Fibroblast of lung (primary cell): ENCODE measurements at regions not wholly inside any gene's neighbourhood (a gene's known extent, or its start where the extent isn't known, plus 50 kb on each side); places are given as distances from the start of the nearest gene placed in this dataset.

ENCODE experiments used
- DNase-seq, 2 donors: peaks; one replicate each; pipeline versions ENCODE4 v3.0.0 to v3.0.0-alpha.2; 2010; ENCODE audit warnings: low read depth in 2 of 2
- H2AFZ ChIP-seq: 2 replicates; pipeline ENCODE4 v1.5.1; 2012; ENCODE audit warnings: low read length, control low read depth, inconsistent platforms
- H3K27ac ChIP-seq: 2 replicates; pipeline ENCODE4 v1.5.1; 2011; ENCODE audit warnings: low read length, control low read depth; ENCODE audit not compliant: insufficient read depth
- H3K27me3 ChIP-seq: 2 replicates; pipeline ENCODE4 v1.5.1; 2011; ENCODE audit warnings: mild to moderate bottlenecking, low read length; ENCODE audit not compliant: control insufficient read depth, insufficient read depth
- H3K36me3 ChIP-seq: 2 replicates; pipeline ENCODE4 v1.5.1; 2011; ENCODE audit warnings: low read length; ENCODE audit not compliant: control insufficient read depth, insufficient read depth
- H3K4me1 ChIP-seq: 2 replicates; pipeline ENCODE4 v1.5.1; 2011; ENCODE audit warnings: low read length; ENCODE audit not compliant: control insufficient read depth, insufficient read depth; ENCODE audit errors: extremely low read depth
- H3K4me2 ChIP-seq: 2 replicates; pipeline ENCODE4 v1.5.1; 2011; ENCODE audit warnings: low read length, control low read depth; ENCODE audit not compliant: insufficient read depth; ENCODE audit errors: extremely low read depth
- H3K4me3 ChIP-seq, 4 experiments: fragments of 200-600 bp in 1 of 4; sonication (generic) in 1 of 4; replicated peaks in 1 of 4; 2 replicates each; pipeline ENCODE4 v1.5.1; 2011 to 2016; ENCODE audit warnings: low read length in 4 of 4, low read depth in 3 of 4, mild to moderate bottlenecking in 3 of 4, control low read depth in 2 of 4, inconsistent platforms in 1 of 4, mixed read lengths in 1 of 4; ENCODE audit not compliant: insufficient read depth in 1 of 4; ENCODE audit errors: control extremely low read depth in 1 of 4
- H3K79me2 ChIP-seq: 2 replicates; pipeline ENCODE4 v1.5.1; 2012; ENCODE audit warnings: mild to moderate bottlenecking, low read length, inconsistent platforms; ENCODE audit not compliant: control insufficient read depth, insufficient read depth
- H3K9ac ChIP-seq: 2 replicates; pipeline ENCODE4 v1.5.1; 2011; ENCODE audit warnings: mild to moderate bottlenecking, low read length, control low read depth; ENCODE audit not compliant: insufficient read depth
- H3K9me3 ChIP-seq: 2 replicates; pipeline ENCODE4 v1.5.1; 2012; ENCODE audit warnings: low read depth, low read length; ENCODE audit not compliant: control insufficient read depth, insufficient read depth
- H4K20me1 ChIP-seq: 2 replicates; pipeline ENCODE4 v1.5.1; 2011; ENCODE audit warnings: low read length; ENCODE audit not compliant: control insufficient read depth, insufficient read depth; ENCODE audit errors: extremely low read depth
- CTCF ChIP-seq, 2 donors: IDR thresholded peaks in 1 of 2; conservative IDR thresholded peaks in 1 of 2; 1 replicate in 1 of 2; 2 replicates in 1 of 2; pipeline ENCODE4 v1.5.1; 2011 to 2012; ENCODE audit warnings: low read length in 2 of 2, control low read depth in 1 of 2, inconsistent platforms in 1 of 2, low read depth in 1 of 2, mild to moderate bottlenecking in 1 of 2
- EZH2 ChIP-seq: IDR thresholded peaks from 2 replicates; pipeline ENCODE4 v1.5.1; 2012; ENCODE audit warnings: low read length, control low read depth, mild to moderate bottlenecking; ENCODE audit errors: missing control alignments

- Histone ChIP-seq H3K4me3 (no peak overlapping the region), H3K79me2 (no peaks in the 10 kb centered on the region), H3K27me3 (no peaks in the 10 kb centered on the region), H3K9ac (no peak overlapping the region), H4K20me1 (no peaks in the 10 kb centered on the region), H3K36me3 (no peaks in the 10 kb centered on the region), H2AFZ (no peak overlapping the region), H3K9me3 (no peaks in the 10 kb centered on the region), H3K27ac (no peak overlapping the region), H3K4me1 (no peaks in the 10 kb centered on the region), H3K4me2 (no peak overlapping the region)
- no peak for DNase-seq
- TF ChIP-seq EZH2 = no peak
- peak; percentile 8 to 24 for TF ChIP-seq CTCF (conservative IDR thresholded peaks at IDR 0.05 in 1 of 2, IDR thresholded peaks at IDR 0.05 in 1 of 2; ENCODE audit: low read depth in 1 of 2, low read length in 2 of 2)
Measured at GRCh38 chr16:64469906-64470702, 651.8 kb downstream of the CDH11 start.

- Histone ChIP-seq H3K36me3 (no peaks in the 10 kb centered on the region), H3K27me3 (no peaks in the 10 kb centered on the region), H3K4me2 (no peak overlapping the region), H3K4me3 (no peak overlapping the region), H2AFZ (no peak overlapping the region), H3K79me2 (no peaks in the 10 kb centered on the region), H3K9me3 (no peaks in the 10 kb centered on the region), H3K27ac (no peak overlapping the region), H4K20me1 (no peaks in the 10 kb centered on the region), H3K9ac (no peak overlapping the region), H3K4me1 (no peaks in the 10 kb centered on the region)
- no peak for TF ChIP-seq CTCF (conservative IDR thresholded peaks at IDR 0.05 in 1 of 2, IDR thresholded peaks at IDR 0.05 in 1 of 2; ENCODE audit: low read depth in 1 of 2, low read length in 2 of 2)
- no peak for TF ChIP-seq EZH2
- no peak for DNase-seq
Measured at GRCh38 chr16:64469351-64469750, 652.5 kb downstream of the CDH11 start.

- H3K4me1 ChIP-seq = no peaks in the 10 kb centered on the region
- no peaks in the 10 kb centered on the region for H3K36me3 ChIP-seq
- H4K20me1 ChIP-seq = no peaks in the 10 kb centered on the region
- TF ChIP-seq EZH2 (no peak), CTCF (conservative IDR thresholded peaks at IDR 0.05 in 1 of 2, IDR thresholded peaks at IDR 0.05 in 1 of 2; ENCODE audit: low read depth in 1 of 2, low read length in 2 of 2) (no peak)
- H3K4me3 ChIP-seq = no peak overlapping the region
- no peaks in the 10 kb centered on the region for H3K79me2 ChIP-seq
- H3K27ac ChIP-seq = no peak overlapping the region
- H3K9me3 ChIP-seq = no peaks in the 10 kb centered on the region
- no peaks in the 10 kb centered on the region for H3K27me3 ChIP-seq
- DNase-seq = no peak
- no peak overlapping the region for H2AFZ ChIP-seq
- no peak overlapping the region for H3K4me2 ChIP-seq
- H3K9ac ChIP-seq = no peak overlapping the region
Measured at GRCh38 chr16:64468515-64469090, 653.3 kb downstream of the CDH11 start.
